ENCODE measurements at regions not wholly inside any gene's neighbourhood (a gene's known extent, or its start where the extent isn't known, plus 50 kb on each side); places are given as distances from the start of the nearest gene placed in this dataset.

- no peak overlapping the region for H3K14ac ChIP-seq (replicated peaks; ENCODE audit: low read depth, low read length)
- no peaks in the 10 kb centered on the region for H3K36me3 ChIP-seq (ENCODE audit: control insufficient read depth, insufficient read depth, low read length)
- H4K20me1 ChIP-seq (ENCODE audit: insufficient read depth, low read length): no peaks in the 10 kb centered on the region
- no peak for TF ChIP-seq POLR2A (IDR thresholded peaks at IDR 0.05; ENCODE audit: low read depth, low read length)
- TF ChIP-seq CEBPB (IDR thresholded peaks at IDR 0.05; ENCODE audit: low read depth, low read length): no peak
- no peak for TF ChIP-seq SMC3 (IDR thresholded peaks at IDR 0.05; ENCODE audit: low read depth, low read length)
- no peak for TF ChIP-seq MAFK (IDR thresholded peaks at IDR 0.05; ENCODE audit: low read depth, low read length)
- no peak for TF ChIP-seq CHD1 (IDR thresholded peaks at IDR 0.05; ENCODE audit: low read depth, low read length)
- no peak for TF ChIP-seq MAZ (IDR thresholded peaks at IDR 0.05; ENCODE audit: borderline replicate concordance, low read depth, low read length)
- no peak for TF ChIP-seq RFX5 (IDR thresholded peaks at IDR 0.05; ENCODE audit: low read depth, low read length)
- no peak for TF ChIP-seq USF2 (IDR thresholded peaks at IDR 0.05; ENCODE audit: low read depth, low read length)
- TF ChIP-seq BHLHE40 (IDR thresholded peaks at IDR 0.05; ENCODE audit: low read depth, low read length): no peak
- TF ChIP-seq FOS (IDR thresholded peaks at IDR 0.05; ENCODE audit: low read depth, low read length): no peak
- no peak for TF ChIP-seq NFE2L2 (IDR thresholded peaks at IDR 0.05; ENCODE audit: low read depth, low read length)
- no peak for TF ChIP-seq RCOR1 (IDR thresholded peaks at IDR 0.05; ENCODE audit: insufficient replicate concordance, low read length)
- TF ChIP-seq, protein P1, sequence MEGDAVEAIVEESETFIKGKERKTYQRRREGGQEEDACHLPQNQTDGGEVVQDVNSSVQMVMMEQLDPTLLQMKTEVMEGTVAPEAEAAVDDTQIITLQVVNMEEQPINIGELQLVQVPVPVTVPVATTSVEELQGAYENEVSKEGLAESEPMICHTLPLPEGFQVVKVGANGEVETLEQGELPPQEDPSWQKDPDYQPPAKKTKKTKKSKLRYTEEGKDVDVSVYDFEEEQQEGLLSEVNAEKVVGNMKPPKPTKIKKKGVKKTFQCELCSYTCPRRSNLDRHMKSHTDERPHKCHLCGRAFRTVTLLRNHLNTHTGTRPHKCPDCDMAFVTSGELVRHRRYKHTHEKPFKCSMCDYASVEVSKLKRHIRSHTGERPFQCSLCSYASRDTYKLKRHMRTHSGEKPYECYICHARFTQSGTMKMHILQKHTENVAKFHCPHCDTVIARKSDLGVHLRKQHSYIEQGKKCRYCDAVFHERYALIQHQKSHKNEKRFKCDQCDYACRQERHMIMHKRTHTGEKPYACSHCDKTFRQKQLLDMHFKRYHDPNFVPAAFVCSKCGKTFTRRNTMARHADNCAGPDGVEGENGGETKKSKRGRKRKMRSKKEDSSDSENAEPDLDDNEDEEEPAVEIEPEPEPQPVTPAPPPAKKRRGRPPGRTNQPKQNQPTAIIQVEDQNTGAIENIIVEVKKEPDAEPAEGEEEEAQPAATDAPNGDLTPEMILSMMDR (conservative IDR thresholded peaks at IDR 0.05; ENCODE audit: low read depth, low read length): no peak
- no peak for TF ChIP-seq ELK1 (IDR thresholded peaks at IDR 0.05; ENCODE audit: borderline replicate concordance, low read depth, low read length)
- no peak for TF ChIP-seq MXI1 (IDR thresholded peaks at IDR 0.05; ENCODE audit: borderline replicate concordance, low read depth, low read length)
- no peak for TF ChIP-seq RAD21 (IDR thresholded peaks at IDR 0.05; ENCODE audit: low read length)
- in situ Hi-C loops (cut with MboI; ENCODE audit: low sequenced_read_pairs): loop anchor here (10.0 kb wide), 1 partner anchor 173 kb away; no protein-coding TSS in a partner anchor
- no peak overlapping the region for H3K23ac ChIP-seq (ENCODE audit: low read depth, low read length)
- no peaks in the 10 kb centered on the region for H3K9me3 ChIP-seq (ENCODE audit: control insufficient read depth, insufficient read depth, low read length)
- no peak overlapping the region for H3K4me2 ChIP-seq (ENCODE audit: low read depth, low read length)
- H3K18ac ChIP-seq (ENCODE audit: low read depth, low read length): no peak overlapping the region
- no peak overlapping the region for H3K4ac ChIP-seq (ENCODE audit: low read depth, low read length)
- no peak overlapping the region for H2BK20ac ChIP-seq (ENCODE audit: low read depth, low read length)
- BruUV-seq (replicated peaks): no TSS peak
- H3K27ac ChIP-seq (ENCODE audit: insufficient read depth, low read length): no peak overlapping the region
- WGBS, 2 experiments (ENCODE audit: extremely low coverage in 2 of 2, insufficient read length in 1 of 2): 81% methylated on average over 1 of the region's 4 CpGs; no CpG with 5 or more reads in 1 of the 2 experiments
- CTCF ChIA-PET: no interaction called here
- H4K5ac ChIP-seq (ENCODE audit: low read depth, low read length): no peak overlapping the region
- H3K9me1 ChIP-seq (ENCODE audit: insufficient read depth, low read length): no peaks in the 10 kb centered on the region
- no peak overlapping the region for H3K56ac ChIP-seq (ENCODE audit: extremely low read depth, insufficient read depth, low read length)
- DNase-seq (no peak), ATAC-seq (ENCODE audit: low read depth) (no peak)
- H3K9ac ChIP-seq (ENCODE audit: low read depth, low read length): no peak overlapping the region
- no peak overlapping the region for H2AFZ ChIP-seq (replicated peaks; ENCODE audit: low read length, poor library complexity)
- dilution Hi-C loops (cut with HindIII; ENCODE audit: low sequenced_read_pairs, unreplicated experiment): no loop called here
- H2BK5ac ChIP-seq (ENCODE audit: low read depth, low read length, poor library complexity, severe bottlenecking): no peak overlapping the region
- no peak overlapping the region for H4K8ac ChIP-seq (ENCODE audit: low read depth in 2 of 2, low read length in 2 of 2)
- H2BK15ac ChIP-seq (ENCODE audit: low read depth, low read length): no peak overlapping the region
- H3K4me1 ChIP-seq (ENCODE audit: control insufficient read depth, insufficient read depth, low read length): peaks cover 8% of the 10 kb centered on the region
- no peak overlapping the region for H2AK5ac ChIP-seq (ENCODE audit: low read depth, low read length)
- no peak overlapping the region for H4K91ac ChIP-seq (ENCODE audit: insufficient read depth, low read depth, low read length)
- H3K4me3 ChIP-seq (ENCODE audit: insufficient read depth, low read depth, low read length): no peak overlapping the region
- peaks cover 4% of the 10 kb centered on the region for H3K27me3 ChIP-seq (ENCODE audit: control insufficient read depth, insufficient read depth, low read length)
- no peak overlapping the region for H2AK9ac ChIP-seq (replicated peaks; ENCODE audit: low read depth, low read length, poor library complexity)
- H3K79me1 ChIP-seq (ENCODE audit: low read depth in 1 of 2, low read length in 2 of 2): no peaks in the 10 kb centered on the region; a peak in 1 of 4 replicates
- POLR2A ChIA-PET (ENCODE audit: unreplicated experiment): no interaction called here
- no peak overlapping the region for H2BK120ac ChIP-seq (ENCODE audit: low read depth, low read length)
- intact Hi-C loops (cut with micrococcal nuclease): no loop called here
These were observed 189.7 kb upstream of the ZFHX3 start for GRCh38 chr16:73237601-73238000.
